ENCODE measurements at regions not wholly inside any gene's neighbourhood (a gene's known extent, or its start where the extent isn't known, plus 50 kb on each side); places are given as distances from the start of the nearest gene placed in this dataset.

GRCh38 chr10:36573246-36573645 lies 552.2 kb upstream of the ANKRD30A start:
- TF ChIP-seq YY1 (IDR thresholded peaks at IDR 0.05; ENCODE audit: insufficient read depth, insufficient read length) (no peak), ZNF274 (IDR thresholded peaks at IDR 0.05; ENCODE audit: low read depth, low read length) (no peak)

All from NT2/D1 (cell line).